IMR-90 (cell line): ENCODE measurements at regions not wholly inside any gene's neighbourhood (a gene's known extent, or its start where the extent isn't known, plus 50 kb on each side); places are given as distances from the start of the nearest gene placed in this dataset.

ENCODE experiments used
- ATAC-seq: fragments of 200-7000 bp; cut with Tn5 transposase; 2 replicates; pipeline ENCODE4 v1.9.1; 2020; ENCODE audit warnings: low read depth, mild to moderate bottlenecking, moderate library complexity
- BruUV-seq: library from RNA; stranded (reverse); fragments of 400-500 nt; replicated peaks from 2 replicates; lab custom pipeline; 2021; lab: Mats Ljungman, UMichigan
- CTCF ChIA-PET: fragments of 300-600 bp; formaldehyde crosslinking; extraction: SDS; loops from one replicate; lab custom pipeline; 2021; ENCODE audit warnings: antibody characterized with exemption; lab: Yijun Ruan, JAX
- POLR2A ChIA-PET: fragments of 300-600 bp; sonication (Branson Sonifier 250); formaldehyde crosslinking; loops from one replicate; lab custom pipeline; 2022; ENCODE audit warnings: antibody characterized with exemption; ENCODE audit not compliant: unreplicated experiment; lab: Charles Lee
- DNase-seq: peaks from one replicate; pipeline ENCODE4 v3.0.0; 2013
- H2AFZ ChIP-seq: replicated peaks from 2 replicates; pipeline ENCODE3; 2013; ENCODE audit warnings: low read length, mild to moderate bottlenecking; ENCODE audit not compliant: poor library complexity
- H2AK5ac ChIP-seq: 2 replicates; pipeline ENCODE4 v1.6.1; 2013; ENCODE audit warnings: low read depth, low read length, inconsistent platforms
- H2AK9ac ChIP-seq: replicated peaks from 2 replicates; pipeline ENCODE3; 2013; ENCODE audit warnings: mild to moderate bottlenecking, low read depth, low read length, moderate library complexity; ENCODE audit not compliant: poor library complexity
- H2BK120ac ChIP-seq: 2 replicates; pipeline ENCODE4 v1.6.1; 2013; ENCODE audit warnings: low read depth, low read length, inconsistent platforms
- H2BK15ac ChIP-seq: 3 replicates; pipeline ENCODE4 v1.6.1; 2013; ENCODE audit warnings: low read depth, low read length, inconsistent platforms
- H2BK20ac ChIP-seq: 2 replicates; pipeline ENCODE4 v1.6.1; 2013; ENCODE audit warnings: low read depth, mild to moderate bottlenecking, inconsistent platforms, low read length, moderate library complexity
- H2BK5ac ChIP-seq: 2 replicates; pipeline ENCODE4 v1.6.1; 2013; ENCODE audit warnings: mild to moderate bottlenecking, low read depth, low read length, inconsistent platforms; ENCODE audit not compliant: poor library complexity, severe bottlenecking
- H3K14ac ChIP-seq: replicated peaks from 2 replicates; pipeline ENCODE4 v1.6.1; 2013; ENCODE audit warnings: low read depth, low read length, inconsistent platforms
- H3K18ac ChIP-seq: 2 replicates; pipeline ENCODE4 v1.6.1; 2013; ENCODE audit warnings: low read depth, low read length, control low read depth
- H3K23ac ChIP-seq: 2 replicates; pipeline ENCODE4 v1.6.1; 2013; ENCODE audit warnings: low read depth, low read length, inconsistent platforms
- H3K27ac ChIP-seq: 2 replicates; pipeline ENCODE4 v1.5.1; 2013; ENCODE audit warnings: mild to moderate bottlenecking, control low read depth, low read length; ENCODE audit not compliant: insufficient read depth
- H3K27me3 ChIP-seq: 2 replicates; pipeline ENCODE4 v1.6.1; 2013; ENCODE audit warnings: low read length; ENCODE audit not compliant: control insufficient read depth, insufficient read depth
- H3K36me3 ChIP-seq: 2 replicates; pipeline ENCODE4 v1.6.1; 2013; ENCODE audit warnings: low read length, mixed read lengths; ENCODE audit not compliant: control insufficient read depth, insufficient read depth
- H3K4ac ChIP-seq: 2 replicates; pipeline ENCODE4 v1.6.1; 2013; ENCODE audit warnings: low read depth, low read length, inconsistent platforms
- H3K4me1 ChIP-seq: 2 replicates; pipeline ENCODE4 v1.6.1; 2013; ENCODE audit warnings: low read length, mixed read lengths; ENCODE audit not compliant: control insufficient read depth, insufficient read depth
- H3K4me2 ChIP-seq: 2 replicates; pipeline ENCODE4 v1.6.1; 2013; ENCODE audit warnings: low read depth, mild to moderate bottlenecking, control low read depth, low read length, moderate library complexity
- H3K4me3 ChIP-seq: 2 replicates; pipeline ENCODE4 v1.5.1; 2013; ENCODE audit warnings: low read depth, mild to moderate bottlenecking, control low read depth, low read length, moderate library complexity; ENCODE audit not compliant: insufficient read depth
- H3K56ac ChIP-seq: 2 replicates; pipeline ENCODE4 v1.6.1; 2013; ENCODE audit warnings: low read length, inconsistent platforms; ENCODE audit not compliant: insufficient read depth; ENCODE audit errors: extremely low read depth
- H3K79me1 ChIP-seq, 2 experiments: 2 replicates each; pipeline ENCODE4 v1.6.1; 2013; ENCODE audit warnings: low read length in 2 of 2, inconsistent platforms in 1 of 2, low read depth in 1 of 2
- H3K9ac ChIP-seq: 2 replicates; pipeline ENCODE4 v1.6.1; 2013; ENCODE audit warnings: low read depth, low read length, control low read depth
- H3K9me1 ChIP-seq: 2 replicates; pipeline ENCODE4 v1.6.1; 2013; ENCODE audit warnings: low read length, inconsistent platforms; ENCODE audit not compliant: insufficient read depth
- H3K9me3 ChIP-seq: 2 replicates; pipeline ENCODE4 v1.6.1; 2013; ENCODE audit warnings: low read length; ENCODE audit not compliant: control insufficient read depth, insufficient read depth
- H4K20me1 ChIP-seq: 2 replicates; pipeline ENCODE4 v1.6.1; 2013; ENCODE audit warnings: low read length, inconsistent platforms; ENCODE audit not compliant: insufficient read depth
- H4K5ac ChIP-seq: 2 replicates; pipeline ENCODE4 v1.6.1; 2013; ENCODE audit warnings: mild to moderate bottlenecking, low read depth, low read length, control low read depth
- H4K8ac ChIP-seq, 2 experiments: 2 replicates each; pipeline ENCODE4 v1.6.1; 2013; ENCODE audit warnings: low read depth in 2 of 2, low read length in 2 of 2, control low read depth in 1 of 2, inconsistent platforms in 1 of 2
- H4K91ac ChIP-seq: 2 replicates; pipeline ENCODE4 v1.6.1; 2013; ENCODE audit warnings: low read depth, low read length, inconsistent platforms; ENCODE audit not compliant: insufficient read depth
- BHLHE40 ChIP-seq: fragments of 150-350 bp; IDR thresholded peaks from 2 replicates; pipeline ENCODE4 v1.6.1; 2016; ENCODE audit warnings: mild to moderate bottlenecking, low read depth, low read length
- MAFK ChIP-seq: IDR thresholded peaks from 2 replicates; pipeline ENCODE4 v1.6.1; 2012; ENCODE audit warnings: low read depth, low read length, improper control_type of control experiment
- MAZ ChIP-seq: IDR thresholded peaks from 2 replicates; pipeline ENCODE4 v1.6.1; 2012; ENCODE audit warnings: low read depth, mild to moderate bottlenecking, low read length, improper control_type of control experiment, moderate library complexity, borderline replicate concordance
- NFE2L2 ChIP-seq: fragments of 150-350 bp; IDR thresholded peaks from 2 replicates; pipeline ENCODE4 v1.6.1; 2016; ENCODE audit warnings: low read depth, mild to moderate bottlenecking, low read length
- POLR2A ChIP-seq: IDR thresholded peaks from 2 replicates; pipeline ENCODE4 v1.6.1; 2012; ENCODE audit warnings: mild to moderate bottlenecking, low read depth, low read length
- RCOR1 ChIP-seq: IDR thresholded peaks from 2 replicates; pipeline ENCODE4 v1.6.1; 2012; ENCODE audit warnings: mild to moderate bottlenecking, low read length, improper control_type of control experiment; ENCODE audit not compliant: insufficient replicate concordance
- SMC3 ChIP-seq: fragments of 150-350 bp; IDR thresholded peaks from 2 replicates; pipeline ENCODE4 v1.6.1; 2016; ENCODE audit warnings: low read depth, mild to moderate bottlenecking, antibody characterized with exemption, low read length, moderate library complexity
- WGBS, 2 experiments: methylation state at CpG; one replicate each; pipeline versions ENCODE4 v1.1.5 to v1.1.7; 2013; ENCODE audit warnings: missing lambda C conversion rate in 2 of 2; ENCODE audit not compliant: insufficient read length in 1 of 2; ENCODE audit errors: extremely low coverage in 2 of 2; 5-methylcytosine and 5-hydroxymethylcytosine counted together
- dilution Hi-C: fragments of 300-500 bp; cut with HindIII; formaldehyde crosslinking; loops from one replicate; pipeline ENCODE4 v1.14.3; 2018; ENCODE audit warnings: low sequenced_read_pairs; ENCODE audit not compliant: unreplicated experiment
- in situ Hi-C: fragments of 300-500 bp; cut with MboI; formaldehyde crosslinking; loops from 3 replicates; pipeline ENCODE4 v1.14.3; 2019; ENCODE audit warnings: low sequenced_read_pairs, inconsistent platforms, mixed read lengths
- intact Hi-C: fragments of 100-400 bp; cut with micrococcal nuclease; formaldehyde crosslinking; loops from 2 replicates; pipeline ENCODE4 v1.10.0; 2022

- no peak overlapping the region for H3K4me3 ChIP-seq
- no peak overlapping the region for H2AFZ ChIP-seq
- no peak overlapping the region for H3K56ac ChIP-seq
- H3K27me3 ChIP-seq: peaks cover 25% of the 10 kb centered on the region
- no peak overlapping the region for H4K91ac ChIP-seq
- no peak overlapping the region for H3K4me2 ChIP-seq
- no peak overlapping the region for H3K23ac ChIP-seq
- H4K5ac ChIP-seq: no peak overlapping the region
- TF ChIP-seq NFE2L2: no peak
- no peak for TF ChIP-seq BHLHE40
- no peak for TF ChIP-seq POLR2A
- no peak for TF ChIP-seq SMC3
- no peak for TF ChIP-seq RCOR1
- no peak for TF ChIP-seq MAZ
- no peak for TF ChIP-seq MAFK
- no peak overlapping the region for H3K9ac ChIP-seq
- ChIA-PET CTCF (no interaction called here), POLR2A (no interaction called here)
- dilution Hi-C loops (no loop called here), in situ Hi-C loops (no loop called here), intact Hi-C loops (no loop called here)
- no peak overlapping the region for H2BK120ac ChIP-seq
- no peak overlapping the region for H3K18ac ChIP-seq
- peaks cover 6% of the 10 kb centered on the region; the same call in 1 of the 2 replicates for H3K9me3 ChIP-seq
- H3K4me1 ChIP-seq: no peaks in the 10 kb centered on the region
- H3K4ac ChIP-seq: no peak overlapping the region
- H2AK5ac ChIP-seq: no peak overlapping the region
- H3K27ac ChIP-seq: no peak overlapping the region
- no peak overlapping the region for H2BK20ac ChIP-seq
- DNase-seq (no peak), ATAC-seq (no peak)
- no peak overlapping the region for H2BK5ac ChIP-seq
- no peaks in the 10 kb centered on the region for H4K20me1 ChIP-seq
- BruUV-seq: no TSS peak
- H2AK9ac ChIP-seq: no peak overlapping the region
- H3K14ac ChIP-seq: no peak overlapping the region
- H2BK15ac ChIP-seq: no peak overlapping the region
- WGBS, 2 experiments: no CpG with 5 or more reads among the region's 8 CpGs
- H4K8ac ChIP-seq: no peak overlapping the region
- H3K79me1 ChIP-seq: no peaks in the 10 kb centered on the region
- no peaks in the 10 kb centered on the region for H3K36me3 ChIP-seq
- H3K9me1 ChIP-seq: no peaks in the 10 kb centered on the region
Observed at GRCh38 chr2:100645695-100646429, 83.1 kb downstream of the PDCL3 start.
